ENCODE measurements at regions not wholly inside any gene's neighbourhood (a gene's known extent, or its start where the extent isn't known, plus 50 kb on each side); places are given as distances from the start of the nearest gene placed in this dataset.
"Not testable (repeated sequence)": the region's sequence is repeated elsewhere in the genome, so short reads cannot be mapped to it uniquely, and the experiment has no call there.

- no peak for DNase-seq
Observed at GRCh38 chr11:24406980-24407379, 89.9 kb upstream of the LUZP2 start.

GRCh38 chr11:24407733-24408132 lies 89.1 kb upstream of the LUZP2 start:
- no peak for DNase-seq

- no peak for DNase-seq
Observed at GRCh38 chr11:24408202-24408601, 88.7 kb upstream of the LUZP2 start.

- DNase-seq, result no peak
Observed at GRCh38 chr11:24411791-24412190, 85.1 kb upstream of the LUZP2 start.

GRCh38 chr11:24412722-24413121 lies 84.1 kb upstream of the LUZP2 start:
- no peak for DNase-seq

- DNase-seq, result no peak
Observed at GRCh38 chr11:24413391-24413790, 83.5 kb upstream of the LUZP2 start.

GRCh38 chr11:24415955-24416636 lies 80.8 kb upstream of the LUZP2 start:
- DNase-seq, result not testable (repeated sequence)

- no peak for DNase-seq
Observed at GRCh38 chr11:24421766-24422165, 75.1 kb upstream of the LUZP2 start.

- no peak for DNase-seq
Observed at GRCh38 chr11:24422376-24422775, 74.5 kb upstream of the LUZP2 start.

GRCh38 chr11:24437123-24437522 lies 59.7 kb upstream of the LUZP2 start:
- DNase-seq, result no peak

All from suppressor macrophage (primary cell).